ENCODE measurements at regions not wholly inside any gene's neighbourhood (a gene's known extent, or its start where the extent isn't known, plus 50 kb on each side); places are given as distances from the start of the nearest gene placed in this dataset.

DNA sequence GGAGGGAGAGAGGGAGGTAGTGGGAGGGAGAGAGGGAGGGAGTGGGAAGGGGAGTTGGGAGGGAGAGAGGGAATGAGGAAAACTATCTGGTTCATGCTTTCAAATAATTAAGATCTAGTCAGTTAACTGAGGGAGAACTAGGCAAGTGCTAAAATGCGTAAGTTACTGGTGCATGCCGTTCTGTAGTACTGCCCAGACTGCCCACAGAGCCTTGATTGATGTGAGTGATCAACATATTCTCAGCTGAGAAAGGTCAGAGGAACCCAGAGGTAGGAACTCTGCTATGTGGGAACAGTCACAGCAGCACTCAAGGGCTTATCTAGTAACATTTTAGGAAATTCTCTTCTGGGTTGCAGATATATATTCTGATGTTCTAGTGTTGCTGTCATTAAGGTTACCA, 149.8 kb upstream of the ROBO1 start:
- no peak for DNase-seq

DNA sequence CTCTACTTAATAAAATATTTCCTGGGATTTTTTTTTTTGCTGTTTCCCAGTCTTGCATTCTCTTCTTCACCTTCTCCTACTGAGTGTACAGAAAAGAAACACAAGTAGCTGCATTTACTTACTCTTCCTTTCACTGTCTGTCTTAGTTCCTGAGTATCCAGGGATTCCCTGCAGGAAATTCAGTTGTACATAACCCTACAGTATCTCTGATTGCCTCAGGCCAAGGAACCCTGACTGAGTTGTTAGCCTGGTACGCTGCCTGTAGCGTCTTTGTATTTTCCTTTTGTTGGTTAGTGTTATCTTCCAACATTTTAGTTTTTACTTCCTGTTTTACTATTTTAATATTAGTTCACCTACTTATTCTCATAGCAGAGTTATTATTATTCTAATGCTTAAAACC, 142.5 kb upstream of the ROBO1 start:
- no peak for DNase-seq

DNA sequence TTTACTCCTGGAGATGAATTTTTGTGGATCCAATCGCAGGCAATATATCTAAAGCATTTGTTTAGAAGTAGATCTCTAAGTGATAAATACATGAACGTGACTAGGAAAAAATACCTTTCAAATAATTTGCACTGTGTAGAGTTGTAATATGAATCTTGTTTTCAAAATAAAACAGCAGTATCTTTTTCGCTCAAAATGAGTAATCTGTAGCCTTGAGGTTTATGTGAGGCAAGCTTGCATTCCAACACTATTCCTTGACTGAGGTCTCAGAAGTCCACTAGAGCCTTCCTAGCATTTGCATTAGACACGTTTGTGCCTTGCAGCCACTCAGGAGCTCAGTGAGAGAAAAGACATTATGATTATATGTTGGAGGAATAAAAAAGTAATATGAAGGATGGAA, 138.3 kb upstream of the ROBO1 start:
- DNase-seq: no peak

DNA sequence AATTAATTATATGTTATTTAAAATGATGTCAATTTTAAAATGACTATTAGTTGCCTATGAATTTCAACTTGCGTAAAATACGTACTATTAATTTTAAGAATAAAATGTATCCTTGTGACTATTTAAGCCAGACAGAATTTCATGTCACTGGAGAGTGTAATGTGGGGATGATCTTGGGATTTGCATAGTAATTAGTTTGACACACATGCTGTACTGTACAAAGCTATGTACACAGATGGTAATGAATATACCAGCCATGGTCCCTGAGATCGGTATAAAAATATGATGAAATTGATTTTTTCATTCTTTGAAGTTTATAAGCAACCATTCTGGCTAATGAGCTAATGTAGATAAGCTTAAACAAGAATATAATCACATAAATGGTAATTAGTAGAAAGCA, 134.4 kb upstream of the ROBO1 start:
- no peak for DNase-seq

GRCh38 chr3:79898907-79899306, 131.1 kb upstream of the ROBO1 start:
- no peak for DNase-seq

DNA sequence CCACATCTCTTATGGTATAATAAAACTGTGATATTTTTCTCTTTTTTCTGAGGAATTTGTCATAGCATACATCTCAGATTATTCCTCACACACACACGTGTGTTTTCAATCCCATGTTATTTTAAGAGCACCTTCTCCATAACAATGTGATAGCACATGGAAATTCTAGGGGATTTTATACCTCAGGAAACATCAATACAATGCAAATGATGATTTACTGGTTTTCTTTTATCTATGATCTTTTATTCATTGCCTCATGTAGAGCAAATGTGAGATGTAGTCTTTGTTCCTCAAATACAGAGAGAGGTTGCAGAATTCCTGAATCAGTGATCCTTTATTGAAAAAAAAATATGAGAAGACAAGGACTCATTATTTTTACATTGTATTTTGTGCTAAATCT, 128.3 kb upstream of the ROBO1 start:
- no peak for DNase-seq

DNA sequence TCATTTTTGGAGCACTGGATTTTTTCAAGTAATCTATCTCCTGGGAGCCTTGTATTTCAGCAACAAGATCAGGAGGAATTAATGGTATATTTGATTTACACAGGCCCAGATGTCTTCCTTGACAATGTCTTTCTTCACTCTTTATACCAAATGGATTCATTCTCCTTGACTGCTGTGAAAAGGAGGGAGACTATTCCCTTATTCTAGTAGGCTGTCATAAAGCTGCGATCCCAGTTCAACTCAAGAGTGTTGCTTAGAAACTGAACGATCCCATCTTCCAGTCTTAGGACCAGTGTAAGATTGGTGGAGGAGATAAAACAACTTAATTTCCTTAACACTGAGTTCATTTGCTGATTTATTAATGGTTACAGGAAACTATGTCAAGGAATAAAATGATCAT, 119.4 kb upstream of the ROBO1 start:
- DNase-seq: no peak

DNA sequence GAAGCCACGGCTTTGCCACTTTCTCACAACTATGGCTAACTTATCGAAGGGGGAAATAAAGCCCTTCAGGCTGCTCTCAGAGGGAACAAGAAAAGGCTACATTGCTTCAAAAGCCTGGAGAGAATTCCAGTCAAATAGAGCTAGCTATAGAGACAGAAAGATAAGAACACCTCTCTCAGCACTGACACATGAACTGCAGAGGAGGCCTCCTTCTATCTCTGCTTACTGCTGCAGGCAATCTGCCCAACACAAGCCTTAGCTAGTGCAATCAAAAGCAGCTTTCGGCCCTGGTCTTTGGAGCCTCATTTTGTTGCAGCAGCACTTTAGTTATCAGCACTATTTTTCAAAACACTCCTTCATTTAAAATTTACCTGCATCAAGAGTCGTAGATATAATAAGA, 118.4 kb upstream of the ROBO1 start:
- DNase-seq: no peak

DNA sequence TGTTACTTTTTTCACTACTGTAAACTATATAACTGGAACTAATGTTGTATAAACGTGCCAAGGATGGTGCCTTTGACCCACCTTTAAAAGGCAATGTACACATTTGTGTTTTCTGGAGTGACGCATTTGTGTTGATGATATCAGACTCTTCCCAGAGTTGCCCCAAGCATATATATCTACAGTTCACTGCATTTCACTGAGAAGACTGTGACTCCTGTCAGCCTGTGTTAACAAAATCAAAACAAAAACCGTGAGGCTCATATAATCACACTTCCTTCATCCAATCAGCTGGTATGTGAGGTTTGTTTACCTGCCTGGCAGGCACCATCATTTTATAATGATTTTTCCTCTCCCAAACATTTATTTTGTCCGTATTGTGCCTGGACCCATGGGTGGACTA, 117.6 kb upstream of the ROBO1 start:
- DNase-seq: no peak

DNA sequence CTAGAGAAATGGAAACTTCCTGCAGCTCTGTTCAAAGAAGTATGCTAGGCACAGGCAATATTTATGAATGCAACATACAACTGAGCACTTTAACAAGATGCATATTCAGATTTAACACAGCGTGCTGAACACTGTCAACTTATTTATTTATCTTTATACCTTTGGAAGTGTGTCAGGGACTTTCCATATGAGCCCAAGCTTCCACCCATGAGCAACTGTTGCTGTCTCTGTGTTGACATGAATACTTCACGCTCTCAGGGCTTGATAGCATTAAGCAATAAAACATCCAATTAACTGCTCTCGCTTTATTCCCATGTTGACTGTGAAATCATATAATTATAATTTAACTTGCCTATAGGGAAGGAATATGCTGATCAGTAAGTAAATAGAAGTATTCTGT, 116.6 kb upstream of the ROBO1 start:
- DNase-seq: no peak

GRCh38 chr3:79881431-79881830, 113.6 kb upstream of the ROBO1 start:
- no peak for DNase-seq

DNA sequence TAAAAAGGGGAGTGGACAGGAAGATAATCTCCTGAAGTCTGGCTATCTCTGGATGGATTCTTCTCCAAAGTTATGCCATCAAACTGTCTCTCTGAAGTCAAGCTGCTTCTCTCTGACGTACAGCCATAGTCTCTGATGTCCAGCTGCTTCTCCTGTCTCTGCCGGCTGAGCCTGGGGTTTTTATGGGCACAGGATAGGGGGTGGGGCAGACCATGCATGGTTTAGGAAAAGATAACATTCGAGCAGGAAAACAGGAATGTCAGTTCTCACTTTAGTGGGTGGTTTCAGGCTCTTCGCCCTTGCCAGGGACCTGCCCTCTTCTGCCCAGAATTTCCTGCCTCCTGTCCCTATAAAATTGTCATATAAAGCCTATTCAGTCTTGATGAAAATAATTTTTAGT, 110.9 kb upstream of the ROBO1 start:
- DNase-seq: no peak

DNA sequence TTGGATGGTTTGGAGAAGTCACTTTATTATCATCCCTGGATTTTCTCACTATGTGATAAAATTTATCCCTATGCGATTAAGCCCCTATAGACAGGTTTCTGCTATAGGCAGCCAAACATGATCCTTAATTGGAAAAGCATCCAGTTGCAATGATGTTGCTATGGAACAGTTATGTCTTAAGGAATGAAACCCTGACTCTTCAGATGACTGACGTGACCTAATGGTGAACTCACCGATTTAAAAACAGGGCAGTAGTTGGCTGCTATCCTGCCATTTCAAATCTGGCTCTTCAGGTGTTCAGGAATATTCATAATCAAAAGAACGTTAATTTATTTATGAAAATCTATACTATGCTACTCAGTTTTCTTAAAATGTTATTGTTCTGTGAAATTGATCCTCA, 106.8 kb upstream of the ROBO1 start:
- no peak for DNase-seq

GRCh38 chr3:79872483-79872882, 104.7 kb upstream of the ROBO1 start:
- DNase-seq: no peak

- no peak for DNase-seq
Measured at GRCh38 chr3:79871656-79872055, 103.9 kb upstream of the ROBO1 start.

GRCh38 chr3:79870313-79870620, 102.5 kb upstream of the ROBO1 start:
- no peak for DNase-seq

GRCh38 chr3:79869461-79870312, 101.9 kb upstream of the ROBO1 start:
- DNase-seq: no peak

DNA sequence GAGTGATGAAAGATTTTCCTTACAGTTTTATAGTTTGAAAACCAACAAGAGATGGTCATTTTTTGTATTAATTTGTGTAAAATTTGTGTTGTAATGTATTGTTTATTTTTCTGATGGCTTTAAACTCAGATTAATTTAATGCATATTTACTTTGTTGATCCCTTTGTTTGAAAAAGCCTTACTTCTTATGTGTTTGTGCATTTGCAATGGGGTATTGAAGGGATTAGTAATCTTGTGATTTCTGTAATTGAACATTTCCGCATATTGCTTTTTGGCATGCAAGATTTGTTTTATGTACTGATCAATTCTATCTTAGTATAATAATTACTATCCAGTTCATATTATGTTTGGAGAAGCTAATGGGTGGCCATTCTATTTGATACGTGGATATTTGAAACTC, 98.4 kb upstream of the ROBO1 start:
- no peak for DNase-seq

GRCh38 chr3:79864077-79864476, 96.3 kb upstream of the ROBO1 start:
- DNase-seq: no peak

DNA sequence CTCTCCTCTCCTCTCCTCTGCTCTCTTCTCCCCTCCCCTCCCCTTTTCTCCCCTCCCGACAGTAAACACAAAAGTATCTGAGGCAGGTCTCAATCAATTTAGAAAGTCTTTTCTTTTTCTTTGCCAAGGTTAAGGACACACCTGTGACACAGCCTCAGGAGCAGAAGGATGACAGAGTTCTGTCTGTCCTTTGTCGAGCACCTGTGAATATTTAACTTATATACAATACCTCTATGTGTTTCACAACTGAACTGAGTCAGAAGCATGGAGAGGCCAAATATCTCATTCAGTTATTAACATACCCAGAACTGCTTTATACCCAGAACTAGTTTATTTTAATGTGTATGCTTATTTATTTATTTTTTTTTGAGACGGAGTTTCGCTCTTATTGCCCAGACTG, 81.1 kb upstream of the ROBO1 start:
- no peak for DNase-seq

- no peak for DNase-seq
Measured at GRCh38 chr3:79847928-79848327, 80.1 kb upstream of the ROBO1 start.

DNA sequence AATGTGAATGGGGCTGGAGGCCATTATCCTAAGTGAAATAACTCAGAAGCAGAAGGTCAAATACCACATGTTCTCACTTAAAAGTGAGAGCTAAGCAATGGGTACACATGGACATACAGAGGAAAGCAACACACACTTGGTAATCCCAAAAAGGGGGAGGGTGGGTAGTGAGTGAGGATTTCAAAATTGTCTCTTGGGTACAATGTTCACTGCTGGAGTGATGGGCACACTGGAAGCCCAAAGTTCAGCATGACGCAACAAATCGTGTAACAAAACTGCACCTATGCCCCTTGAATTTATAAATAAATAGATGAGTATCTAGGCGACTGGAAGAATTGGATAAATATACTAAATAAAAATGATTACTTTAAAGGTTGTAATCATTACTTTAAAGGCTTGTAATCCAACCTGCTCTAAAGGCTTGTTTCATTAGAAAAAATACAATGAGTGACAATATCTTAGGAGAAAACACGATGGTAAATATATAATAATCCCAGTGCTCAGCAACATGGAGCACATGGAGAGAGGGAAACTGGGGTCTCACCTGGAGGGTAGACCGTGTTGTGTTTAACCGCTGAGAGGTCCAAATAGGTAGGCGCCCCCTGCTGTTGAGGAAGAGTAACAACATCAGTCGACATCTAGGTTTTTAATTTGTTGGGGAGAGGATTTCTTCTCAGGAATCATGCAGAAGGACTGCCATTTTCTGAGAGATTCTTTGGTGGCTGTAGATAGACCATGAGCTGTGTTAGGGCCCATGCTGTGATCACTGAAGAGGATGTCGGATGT, 78.5 kb upstream of the ROBO1 start:
- DNase-seq: peak in 1 of 5 experiments; percentile 6

DNA sequence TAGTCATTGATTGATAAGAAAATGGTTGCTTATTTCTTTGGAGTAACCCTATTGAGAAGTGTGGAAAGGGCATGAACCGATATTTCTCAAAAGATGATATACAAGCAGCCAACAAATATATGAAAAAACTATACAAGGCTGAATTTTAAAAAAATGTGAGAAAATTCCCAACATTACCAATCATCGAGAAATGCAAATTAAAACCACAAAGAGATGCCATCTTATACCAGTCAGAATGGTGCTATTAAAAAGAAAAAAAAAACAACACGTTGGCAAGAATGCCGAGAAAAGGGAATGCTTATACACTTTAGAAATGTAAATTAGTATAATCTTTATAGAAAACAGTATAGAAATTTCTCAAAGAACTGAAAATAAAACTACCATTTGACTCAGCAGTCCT, 77.7 kb upstream of the ROBO1 start:
- no peak for DNase-seq

- no peak for DNase-seq
Measured at GRCh38 chr3:79844176-79844575, 76.4 kb upstream of the ROBO1 start.

- DNase-seq: no peak
Measured at GRCh38 chr3:79843180-79843579, 75.4 kb upstream of the ROBO1 start.
